GM23338 (cell line): ENCODE measurements at regions not wholly inside any gene's neighbourhood (a gene's known extent, or its start where the extent isn't known, plus 50 kb on each side); places are given as distances from the start of the nearest gene placed in this dataset.

Experiments used
- ATAC-seq: fragments of 200-7000 bp; cut with Tn5 transposase; 3 replicates; pipeline ENCODE4 v1.9.1; 2020
- DNase-seq: peaks from one replicate; pipeline ENCODE4 v3.0.0-alpha.2; 2015; ENCODE audit warnings: low spot score
- H2AFZ ChIP-seq: fragments of 200-600 bp; sonication (generic); 2 replicates; pipeline ENCODE4 v1.8.0; 2016; ENCODE audit warnings: antibody characterized with exemption, mild to moderate bottlenecking, moderate library complexity
- H3F3A ChIP-seq: fragments of 200-600 bp; sonication (generic); replicated peaks from 2 replicates; pipeline ENCODE4 v1.8.0; 2017; ENCODE audit warnings: antibody characterized with exemption, mixed run types, low read depth
- H3K27ac ChIP-seq: fragments of 200-600 bp; sonication (generic); 2 replicates; pipeline ENCODE4 v1.6.1; 2016; ENCODE audit warnings: low read depth
- H3K27me3 ChIP-seq: fragments of 200-600 bp; sonication (generic); 2 replicates; pipeline ENCODE4 v1.8.0; 2016; ENCODE audit warnings: mild to moderate bottlenecking, mixed run types, moderate library complexity; ENCODE audit not compliant: insufficient read depth
- H3K36me3 ChIP-seq: fragments of 200-600 bp; sonication (generic); 2 replicates; pipeline ENCODE4 v1.8.0; 2016; ENCODE audit warnings: mild to moderate bottlenecking; ENCODE audit not compliant: insufficient read depth
- H3K4me1 ChIP-seq: fragments of 200-600 bp; sonication (generic); 2 replicates; pipeline ENCODE4 v1.8.0; 2016; ENCODE audit warnings: mild to moderate bottlenecking, moderate library complexity; ENCODE audit not compliant: insufficient read depth
- H3K4me2 ChIP-seq: fragments of 200-600 bp; sonication (generic); 2 replicates; pipeline ENCODE4 v1.7.1; 2017; ENCODE audit warnings: mixed run types
- H3K4me3 ChIP-seq: fragments of 200-600 bp; sonication (generic); 2 replicates; pipeline ENCODE4 v1.6.1; 2016; ENCODE audit warnings: mixed run types
- H3K79me2 ChIP-seq: fragments of 200-600 bp; sonication (generic); replicated peaks from 2 replicates; pipeline ENCODE4 v1.8.0; 2017; ENCODE audit warnings: mild to moderate bottlenecking; ENCODE audit not compliant: insufficient read depth
- H3K9me2 ChIP-seq: fragments of 200-600 bp; sonication (generic); 2 replicates; pipeline ENCODE4 v1.8.0; 2017; ENCODE audit not compliant: insufficient read depth
- H4K20me1 ChIP-seq: fragments of 200-600 bp; sonication (generic); replicated peaks from 2 replicates; pipeline ENCODE4 v1.8.0; 2017; ENCODE audit warnings: mild to moderate bottlenecking; ENCODE audit not compliant: insufficient read depth
- H3K27ac Mint-ChIP-seq: 2 replicates; pipeline ENCODE4 v1.8.0; 2020; ENCODE audit warnings: inconsistent platforms, mild to moderate bottlenecking, moderate library complexity, mixed read lengths
- H3K27me3 Mint-ChIP-seq: 3 replicates; pipeline ENCODE4 v1.8.0; 2022; ENCODE audit warnings: low read depth, mild to moderate bottlenecking, moderate library complexity, mixed read lengths, inconsistent platforms; ENCODE audit not compliant: insufficient read depth, poor library complexity
- H3K36me3 Mint-ChIP-seq: 3 replicates; pipeline ENCODE4 v1.8.0; 2021; ENCODE audit warnings: low read depth, mild to moderate bottlenecking, inconsistent platforms, moderate library complexity, mixed read lengths
- H3K4me1 Mint-ChIP-seq: 3 replicates; pipeline ENCODE4 v1.8.0; 2020; ENCODE audit warnings: mild to moderate bottlenecking, inconsistent platforms, mixed read lengths
- H3K4me3 Mint-ChIP-seq: 3 replicates; pipeline ENCODE4 v1.8.0; 2021; ENCODE audit warnings: moderate library complexity, mild to moderate bottlenecking, inconsistent platforms, mixed read lengths
- H3K9me3 Mint-ChIP-seq: 3 replicates; pipeline ENCODE4 v1.8.0; 2020; ENCODE audit warnings: moderate library complexity, mild to moderate bottlenecking, inconsistent platforms, mixed read lengths
- CREB1 ChIP-seq: fragments of 250-450 bp; sonication (Bioruptor Pico); IDR thresholded peaks from 2 replicates; pipeline ENCODE4 v1.5.0; 2020; ENCODE audit warnings: low read depth, mild to moderate bottlenecking, moderate library complexity
- CTCF ChIP-seq, 2 experiments: fragments of 200-600 bp in 1 of 2; sonication (generic) in 1 of 2; conservative IDR thresholded peaks; 2 replicates each; pipeline versions ENCODE4 v1.5.1 to v1.6.1; 2016 to 2017; ENCODE audit warnings: antibody characterized with exemption in 2 of 2, low read depth in 2 of 2, mild to moderate bottlenecking in 2 of 2, moderate library complexity in 1 of 2
- EZH2 ChIP-seq: fragments of 200-600 bp; sonication (generic); IDR thresholded peaks from one replicate; pipeline ENCODE4 v1.8.0; 2017; ENCODE audit warnings: antibody characterized with exemption, mild to moderate bottlenecking, low read depth; ENCODE audit not compliant: unreplicated experiment
- EZH2phosphoT487 ChIP-seq: fragments of 200-600 bp; sonication (generic); IDR thresholded peaks from one replicate; pipeline ENCODE4 v1.8.1; 2018; ENCODE audit warnings: antibody characterized with exemption; ENCODE audit not compliant: unreplicated experiment
- JUNB ChIP-seq: IDR thresholded peaks from one replicate; pipeline ENCODE4 v1.6.1; 2016; ENCODE audit warnings: antibody characterized with exemption; ENCODE audit not compliant: unreplicated experiment
- NANOG ChIP-seq: IDR thresholded peaks from 2 replicates; pipeline ENCODE4 v1.6.1; 2016; ENCODE audit warnings: antibody characterized with exemption, borderline replicate concordance
- POLR2AphosphoS5 ChIP-seq: IDR thresholded peaks from 2 replicates; pipeline ENCODE4 v1.6.1; 2016; ENCODE audit warnings: antibody characterized with exemption, low read depth
- REST ChIP-seq: IDR thresholded peaks from one replicate; pipeline ENCODE4 v1.6.1; 2018; ENCODE audit warnings: antibody characterized with exemption; ENCODE audit not compliant: unreplicated experiment
- STAT1 ChIP-seq: IDR thresholded peaks from one replicate; pipeline ENCODE4 v1.6.1; 2016; ENCODE audit warnings: antibody characterized with exemption; ENCODE audit not compliant: unreplicated experiment
- ZNF114 ChIP-seq: fragments of 250-450 bp; sonication (Bioruptor Pico); IDR thresholded peaks from 2 replicates; pipeline ENCODE4 v1.5.0; 2020; ENCODE audit warnings: mild to moderate bottlenecking, moderate library complexity
- ZNF331 ChIP-seq: fragments of 250-450 bp; sonication (Bioruptor Pico); IDR thresholded peaks from 2 replicates; pipeline ENCODE4 v1.5.0; 2020; ENCODE audit warnings: low read depth, mild to moderate bottlenecking, moderate library complexity
- TF ChIP-seq, protein P1 (sequence below): IDR thresholded peaks from 2 replicates; pipeline ENCODE4 v1.6.1; 2016; ENCODE audit warnings: antibody characterized with exemption
- TF ChIP-seq, protein P2 (sequence below): fragments of 250-450 bp; sonication (Bioruptor Pico); IDR thresholded peaks from 2 replicates; pipeline ENCODE4 v1.5.0; 2020; ENCODE audit warnings: mild to moderate bottlenecking, moderate library complexity

DNA sequence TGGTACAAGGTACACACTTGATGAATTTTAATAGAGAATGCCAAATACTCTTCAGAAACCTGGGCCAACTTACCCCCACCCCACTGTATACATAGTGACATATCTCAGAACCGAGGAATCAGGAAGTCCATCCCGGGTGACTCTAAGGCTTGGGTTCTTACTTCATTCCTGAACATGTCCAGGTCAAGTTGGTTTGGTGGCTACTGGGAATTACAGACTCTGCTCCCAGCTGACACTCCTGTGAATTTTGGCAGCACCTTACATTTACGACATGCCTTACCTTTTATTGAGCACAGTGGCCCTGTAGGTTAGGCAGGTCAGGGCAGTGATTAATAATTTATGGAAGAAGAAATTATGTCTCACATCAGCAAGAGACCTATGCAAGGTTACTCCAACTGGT lies 70.1 kb upstream of the LDLRAD3 start:
- no peak overlapping the region for H2AFZ ChIP-seq
- H3K36me3 ChIP-seq = no peaks in the 10 kb centered on the region
- Mint-ChIP-seq H3K9me3 (peaks cover 6% of the 10 kb centered on the region; the same call in 2 of the 3 replicates), H3K36me3 (no peaks in the 10 kb centered on the region), H3K27ac (no peak overlapping the region), H3K27me3 (peaks cover 1% of the 10 kb centered on the region), H3K4me3 (no peak overlapping the region), H3K4me1 (no peaks in the 10 kb centered on the region)
- no peak overlapping the region for H3K4me3 ChIP-seq
- H4K20me1 ChIP-seq = no peaks in the 10 kb centered on the region
- no peak for DNase-seq
- no peaks in the 10 kb centered on the region for H3K27me3 ChIP-seq
- ATAC-seq = no peak
- H3K4me2 ChIP-seq = no peak overlapping the region
- H3K9me2 ChIP-seq = no peaks in the 10 kb centered on the region
- TF ChIP-seq EZH2 = no peak
- TF ChIP-seq CREB1 (CRISPR knock-in tag) = no peak
- TF ChIP-seq, protein P1, sequence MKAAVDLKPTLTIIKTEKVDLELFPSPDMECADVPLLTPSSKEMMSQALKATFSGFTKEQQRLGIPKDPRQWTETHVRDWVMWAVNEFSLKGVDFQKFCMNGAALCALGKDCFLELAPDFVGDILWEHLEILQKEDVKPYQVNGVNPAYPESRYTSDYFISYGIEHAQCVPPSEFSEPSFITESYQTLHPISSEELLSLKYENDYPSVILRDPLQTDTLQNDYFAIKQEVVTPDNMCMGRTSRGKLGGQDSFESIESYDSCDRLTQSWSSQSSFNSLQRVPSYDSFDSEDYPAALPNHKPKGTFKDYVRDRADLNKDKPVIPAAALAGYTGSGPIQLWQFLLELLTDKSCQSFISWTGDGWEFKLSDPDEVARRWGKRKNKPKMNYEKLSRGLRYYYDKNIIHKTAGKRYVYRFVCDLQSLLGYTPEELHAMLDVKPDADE = no peak
- TF ChIP-seq ZNF331 = no peak
- no peak for TF ChIP-seq ZNF114 (CRISPR knock-in tag)
- TF ChIP-seq CTCF (conservative IDR thresholded peaks at IDR 0.05; ENCODE audit: low read depth in 2 of 2) = no peak
- TF ChIP-seq REST = no peak
- TF ChIP-seq EZH2phosphoT487 = no peak
- TF ChIP-seq POLR2AphosphoS5 = no peak
- TF ChIP-seq JUNB = no peak
- no peak for TF ChIP-seq STAT1
- no peak for TF ChIP-seq NANOG
- TF ChIP-seq, protein P2, sequence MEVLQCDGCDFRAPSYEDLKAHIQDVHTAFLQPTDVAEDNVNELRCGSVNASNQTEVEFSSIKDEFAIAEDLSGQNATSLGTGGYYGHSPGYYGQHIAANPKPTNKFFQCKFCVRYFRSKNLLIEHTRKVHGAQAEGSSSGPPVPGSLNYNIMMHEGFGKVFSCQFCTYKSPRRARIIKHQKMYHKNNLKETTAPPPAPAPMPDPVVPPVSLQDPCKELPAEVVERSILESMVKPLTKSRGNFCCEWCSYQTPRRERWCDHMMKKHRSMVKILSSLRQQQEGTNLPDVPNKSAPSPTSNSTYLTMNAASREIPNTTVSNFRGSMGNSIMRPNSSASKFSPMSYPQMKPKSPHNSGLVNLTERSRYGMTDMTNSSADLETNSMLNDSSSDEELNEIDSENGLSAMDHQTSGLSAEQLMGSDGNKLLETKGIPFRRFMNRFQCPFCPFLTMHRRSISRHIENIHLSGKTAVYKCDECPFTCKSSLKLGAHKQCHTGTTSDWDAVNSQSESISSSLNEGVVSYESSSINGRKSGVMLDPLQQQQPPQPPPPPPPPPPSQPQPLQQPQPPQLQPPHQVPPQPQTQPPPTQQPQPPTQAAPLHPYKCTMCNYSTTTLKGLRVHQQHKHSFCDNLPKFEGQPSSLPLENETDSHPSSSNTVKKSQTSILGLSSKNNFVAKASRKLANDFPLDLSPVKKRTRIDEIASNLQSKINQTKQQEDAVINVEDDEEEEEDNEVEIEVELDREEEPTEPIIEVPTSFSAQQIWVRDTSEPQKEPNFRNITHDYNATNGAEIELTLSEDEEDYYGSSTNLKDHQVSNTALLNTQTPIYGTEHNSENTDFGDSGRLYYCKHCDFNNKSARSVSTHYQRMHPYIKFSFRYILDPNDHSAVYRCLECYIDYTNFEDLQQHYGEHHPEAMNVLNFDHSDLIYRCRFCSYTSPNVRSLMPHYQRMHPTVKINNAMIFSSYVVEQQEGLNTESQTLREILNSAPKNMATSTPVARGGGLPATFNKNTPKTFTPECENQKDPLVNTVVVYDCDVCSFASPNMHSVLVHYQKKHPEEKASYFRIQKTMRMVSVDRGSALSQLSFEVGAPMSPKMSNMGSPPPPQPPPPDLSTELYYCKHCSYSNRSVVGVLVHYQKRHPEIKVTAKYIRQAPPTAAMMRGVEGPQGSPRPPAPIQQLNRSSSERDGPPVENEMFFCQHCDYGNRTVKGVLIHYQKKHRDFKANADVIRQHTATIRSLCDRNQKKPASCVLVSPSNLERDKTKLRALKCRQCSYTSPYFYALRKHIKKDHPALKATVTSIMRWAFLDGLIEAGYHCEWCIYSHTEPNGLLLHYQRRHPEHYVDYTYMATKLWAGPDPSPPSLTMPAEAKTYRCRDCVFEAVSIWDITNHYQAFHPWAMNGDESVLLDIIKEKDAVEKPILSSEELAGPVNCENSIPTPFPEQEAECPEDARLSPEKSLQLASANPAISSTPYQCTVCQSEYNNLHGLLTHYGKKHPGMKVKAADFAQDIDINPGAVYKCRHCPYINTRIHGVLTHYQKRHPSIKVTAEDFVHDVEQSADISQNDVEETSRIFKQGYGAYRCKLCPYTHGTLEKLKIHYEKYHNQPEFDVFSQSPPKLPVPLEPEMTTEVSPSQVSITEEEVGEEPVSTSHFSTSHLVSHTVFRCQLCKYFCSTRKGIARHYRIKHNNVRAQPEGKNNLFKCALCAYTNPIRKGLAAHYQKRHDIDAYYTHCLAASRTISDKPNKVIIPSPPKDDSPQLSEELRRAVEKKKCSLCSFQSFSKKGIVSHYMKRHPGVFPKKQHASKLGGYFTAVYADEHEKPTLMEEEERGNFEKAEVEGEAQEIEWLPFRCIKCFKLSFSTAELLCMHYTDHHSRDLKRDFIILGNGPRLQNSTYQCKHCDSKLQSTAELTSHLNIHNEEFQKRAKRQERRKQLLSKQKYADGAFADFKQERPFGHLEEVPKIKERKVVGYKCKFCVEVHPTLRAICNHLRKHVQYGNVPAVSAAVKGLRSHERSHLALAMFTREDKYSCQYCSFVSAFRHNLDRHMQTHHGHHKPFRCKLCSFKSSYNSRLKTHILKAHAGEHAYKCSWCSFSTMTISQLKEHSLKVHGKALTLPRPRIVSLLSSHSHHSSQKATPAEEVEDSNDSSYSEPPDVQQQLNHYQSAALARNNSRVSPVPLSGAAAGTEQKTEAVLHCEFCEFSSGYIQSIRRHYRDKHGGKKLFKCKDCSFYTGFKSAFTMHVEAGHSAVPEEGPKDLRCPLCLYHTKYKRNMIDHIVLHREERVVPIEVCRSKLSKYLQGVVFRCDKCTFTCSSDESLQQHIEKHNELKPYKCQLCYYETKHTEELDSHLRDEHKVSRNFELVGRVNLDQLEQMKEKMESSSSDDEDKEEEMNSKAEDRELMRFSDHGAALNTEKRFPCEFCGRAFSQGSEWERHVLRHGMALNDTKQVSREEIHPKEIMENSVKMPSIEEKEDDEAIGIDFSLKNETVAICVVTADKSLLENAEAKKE = no peak
- H3F3A ChIP-seq = no peaks in the 10 kb centered on the region
- no peaks in the 10 kb centered on the region for H3K79me2 ChIP-seq
- H3K27ac ChIP-seq = no peak overlapping the region
- H3K4me1 ChIP-seq = no peaks in the 10 kb centered on the region
